ENCODE measurements at regions not wholly inside any gene's neighbourhood (a gene's known extent, or its start where the extent isn't known, plus 50 kb on each side); places are given as distances from the start of the nearest gene placed in this dataset.

DNA sequence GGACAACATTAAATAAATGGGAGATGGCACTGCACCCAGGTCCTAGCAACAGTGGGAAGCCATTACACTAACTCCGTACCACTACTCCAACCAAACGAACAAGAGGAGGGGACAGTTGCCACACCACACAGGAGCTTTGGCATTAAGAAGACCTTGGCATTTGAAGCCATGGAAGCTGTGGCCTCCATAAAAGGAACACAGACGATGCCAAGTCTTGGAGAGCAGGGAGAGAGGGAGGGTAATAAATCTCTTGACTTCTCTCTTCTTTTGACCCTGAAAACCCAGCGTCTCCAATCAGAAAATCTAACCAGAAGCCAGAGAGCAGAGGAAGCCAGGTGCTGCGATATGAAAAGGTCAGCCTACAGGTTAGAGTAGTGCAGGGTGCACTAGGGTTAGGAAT lies 338.8 kb upstream of the TMEM132C start:
- no peak for TF ChIP-seq EZH2 (IDR thresholded peaks at IDR 0.05; ENCODE audit: borderline replicate concordance, low read length)
- TF ChIP-seq, protein P1, sequence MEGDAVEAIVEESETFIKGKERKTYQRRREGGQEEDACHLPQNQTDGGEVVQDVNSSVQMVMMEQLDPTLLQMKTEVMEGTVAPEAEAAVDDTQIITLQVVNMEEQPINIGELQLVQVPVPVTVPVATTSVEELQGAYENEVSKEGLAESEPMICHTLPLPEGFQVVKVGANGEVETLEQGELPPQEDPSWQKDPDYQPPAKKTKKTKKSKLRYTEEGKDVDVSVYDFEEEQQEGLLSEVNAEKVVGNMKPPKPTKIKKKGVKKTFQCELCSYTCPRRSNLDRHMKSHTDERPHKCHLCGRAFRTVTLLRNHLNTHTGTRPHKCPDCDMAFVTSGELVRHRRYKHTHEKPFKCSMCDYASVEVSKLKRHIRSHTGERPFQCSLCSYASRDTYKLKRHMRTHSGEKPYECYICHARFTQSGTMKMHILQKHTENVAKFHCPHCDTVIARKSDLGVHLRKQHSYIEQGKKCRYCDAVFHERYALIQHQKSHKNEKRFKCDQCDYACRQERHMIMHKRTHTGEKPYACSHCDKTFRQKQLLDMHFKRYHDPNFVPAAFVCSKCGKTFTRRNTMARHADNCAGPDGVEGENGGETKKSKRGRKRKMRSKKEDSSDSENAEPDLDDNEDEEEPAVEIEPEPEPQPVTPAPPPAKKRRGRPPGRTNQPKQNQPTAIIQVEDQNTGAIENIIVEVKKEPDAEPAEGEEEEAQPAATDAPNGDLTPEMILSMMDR (conservative IDR thresholded peaks at IDR 0.05 in 1 of 2, IDR thresholded peaks at IDR 0.05 in 1 of 2; ENCODE audit: extremely low read depth in 1 of 2, insufficient read depth in 1 of 2, low read depth in 1 of 2, low read length in 2 of 2): no peak

Measured in mammary epithelial cell (primary cell).